Stimulated activated CD8-positive, alpha-beta memory T cell treated with anti-CD3 and anti-CD28 coated beads, Interleukin-4, amount 100 ng/mL, for 48 hours (primary cell): ENCODE measurements at regions not wholly inside any gene's neighbourhood (a gene's known extent, or its start where the extent isn't known, plus 50 kb on each side); places are given as distances from the start of the nearest gene placed in this dataset.
"Not testable (repeated sequence)": the region's sequence is repeated elsewhere in the genome, so short reads cannot be mapped to it uniquely, and the experiment has no call there.

ENCODE experiments used
- DNase-seq: peaks from one replicate; pipeline ENCODE4 v3.0.0-alpha.2; 2020

- DNase-seq, result no peak
Observed at GRCh38 chr4:183816882-183817509, 88.1 kb upstream of the STOX2 start.

GRCh38 chr4:183818591-183818990 is 86.5 kb upstream of the STOX2 start:
- not testable (repeated sequence) for DNase-seq

- DNase-seq, result no peak
Observed at GRCh38 chr4:183821076-183821853, 83.8 kb upstream of the STOX2 start.

GRCh38 chr4:183823434-183823833 is 81.7 kb upstream of the STOX2 start:
- DNase-seq, result no peak

- DNase-seq, result no peak
Observed at GRCh38 chr4:183825346-183825745, 79.8 kb upstream of the STOX2 start.

- DNase-seq, result no peak
Observed at GRCh38 chr4:183826461-183826860, 78.6 kb upstream of the STOX2 start.

GRCh38 chr4:183828125-183828524 is 77.0 kb upstream of the STOX2 start:
- DNase-seq, result no peak

- no peak for DNase-seq
Observed at GRCh38 chr4:183828839-183829238, 76.3 kb upstream of the STOX2 start.

GRCh38 chr4:183830438-183830985 is 74.6 kb upstream of the STOX2 start:
- DNase-seq, result no peak

- DNase-seq, result no peak
Observed at GRCh38 chr4:183831026-183831446, 74.1 kb upstream of the STOX2 start.

GRCh38 chr4:183831683-183832082 is 73.4 kb upstream of the STOX2 start:
- no peak for DNase-seq

GRCh38 chr4:183832776-183833450 is 72.2 kb upstream of the STOX2 start:
- DNase-seq, result no peak

GRCh38 chr4:183834252-183834651 is 70.9 kb upstream of the STOX2 start:
- DNase-seq, result no peak

- DNase-seq, result no peak
Observed at GRCh38 chr4:183837222-183837621, 67.9 kb upstream of the STOX2 start.

GRCh38 chr4:183838987-183839712 is 66.0 kb upstream of the STOX2 start:
- DNase-seq, result no peak

- peak; percentile 80 for DNase-seq
Observed at GRCh38 chr4:183840311-183840710, 64.8 kb upstream of the STOX2 start.

GRCh38 chr4:183841001-183841400 is 64.1 kb upstream of the STOX2 start:
- no peak for DNase-seq

- no peak for DNase-seq
Observed at GRCh38 chr4:183842129-183842528, 63.0 kb upstream of the STOX2 start.

GRCh38 chr4:183843248-183843671 is 61.8 kb upstream of the STOX2 start:
- no peak for DNase-seq

GRCh38 chr4:183846951-183847350 is 58.2 kb upstream of the STOX2 start:
- DNase-seq, result no peak

GRCh38 chr4:183848805-183849204 is 56.3 kb upstream of the STOX2 start:
- DNase-seq, result no peak

- no peak for DNase-seq
Observed at GRCh38 chr4:183852910-183853547, 52.1 kb upstream of the STOX2 start.
